MM.1S (cell line): ENCODE measurements at regions not wholly inside any gene's neighbourhood (a gene's known extent, or its start where the extent isn't known, plus 50 kb on each side); places are given as distances from the start of the nearest gene placed in this dataset.
"Not testable (repeated sequence)": the region's sequence is repeated elsewhere in the genome, so short reads cannot be mapped to it uniquely, and the experiment has no call there.

Experiments used
- DNase-seq: peaks from one replicate; pipeline ENCODE4 v3.0.0-alpha.2; 2015
- H2AFZ ChIP-seq: fragments of 300-600 bp; sonication (generic); 2 replicates; pipeline ENCODE4 v1.6.0; 2016; ENCODE audit warnings: antibody characterized with exemption, low read length
- H3F3A ChIP-seq: fragments of 300-600 bp; sonication (generic); 2 replicates; pipeline ENCODE4 v1.6.1; 2016; ENCODE audit warnings: mild to moderate bottlenecking, antibody characterized with exemption, low read length, moderate library complexity, mixed read lengths; ENCODE audit not compliant: insufficient read depth
- H3K27ac ChIP-seq: fragments of 300-600 bp; sonication (generic); 2 replicates; pipeline ENCODE4 v1.5.1; 2016; ENCODE audit warnings: mild to moderate bottlenecking, low read length
- H3K27me3 ChIP-seq: fragments of 300-600 bp; sonication (generic); replicated peaks from 2 replicates; pipeline ENCODE4 v1.6.0; 2016; ENCODE audit warnings: low read length; ENCODE audit not compliant: insufficient read depth
- H3K36me3 ChIP-seq: fragments of 300-600 bp; sonication (generic); replicated peaks from 2 replicates; pipeline ENCODE4 v1.6.1; 2016; ENCODE audit warnings: mild to moderate bottlenecking, low read length, mixed read lengths; ENCODE audit not compliant: insufficient read depth
- H3K4me1 ChIP-seq: fragments of 300-600 bp; sonication (generic); 2 replicates; pipeline ENCODE4 v1.6.1; 2016; ENCODE audit warnings: low read length, mixed read lengths
- H3K4me2 ChIP-seq: fragments of 300-600 bp; sonication (generic); 2 replicates; pipeline ENCODE4 v1.6.0; 2016; ENCODE audit warnings: low read depth, low read length
- H3K4me3 ChIP-seq: fragments of 300-600 bp; sonication (generic); 2 replicates; pipeline ENCODE4 v1.5.1; 2016; ENCODE audit warnings: low read length, mixed read lengths
- H3K79me2 ChIP-seq: fragments of 300-600 bp; sonication (generic); 2 replicates; pipeline ENCODE4 v1.6.1; 2016; ENCODE audit warnings: mixed run types, low read length, mixed read lengths
- H3K9ac ChIP-seq: fragments of 300-600 bp; sonication (generic); 2 replicates; pipeline ENCODE4 v1.6.1; 2016; ENCODE audit warnings: low read length, mixed read lengths
- H3K9me2 ChIP-seq: fragments of 300-600 bp; sonication (generic); replicated peaks from 2 replicates; pipeline ENCODE4 v1.6.1; 2016; ENCODE audit warnings: mild to moderate bottlenecking, low read length, mixed read lengths; ENCODE audit not compliant: insufficient read depth
- H3K9me3 ChIP-seq: fragments of 300-600 bp; sonication (generic); replicated peaks from 2 replicates; pipeline ENCODE4 v1.6.1; 2016; ENCODE audit warnings: mild to moderate bottlenecking, low read length, mixed read lengths; ENCODE audit not compliant: insufficient read depth
- H4K20me1 ChIP-seq: fragments of 300-600 bp; sonication (generic); 2 replicates; pipeline ENCODE4 v1.6.1; 2016; ENCODE audit warnings: mild to moderate bottlenecking, low read length, moderate library complexity, mixed read lengths; ENCODE audit not compliant: insufficient read depth
- CTCF ChIP-seq: fragments of 300-600 bp; sonication (generic); IDR thresholded peaks from 2 replicates; pipeline ENCODE4 v1.5.1; 2016; ENCODE audit warnings: antibody characterized with exemption, low read length, mixed read lengths
- EZH2 ChIP-seq: fragments of 300-600 bp; sonication (generic); optimal IDR thresholded peaks from 2 replicates; pipeline ENCODE3; 2017; ENCODE audit warnings: low read depth, mild to moderate bottlenecking, antibody characterized with exemption, low read length, mixed read lengths
- EZH2phosphoT487 ChIP-seq: fragments of 300-600 bp; sonication (generic); IDR thresholded peaks from 2 replicates; pipeline ENCODE4 v1.6.1; 2018; ENCODE audit warnings: antibody characterized with exemption, low read length

- no peaks in the 10 kb centered on the region for H3K9me2 ChIP-seq
- H3F3A ChIP-seq, result no peaks in the 10 kb centered on the region
- H2AFZ ChIP-seq, result no peak overlapping the region
- H3K36me3 ChIP-seq, result no peaks in the 10 kb centered on the region
- no peak overlapping the region for H3K4me3 ChIP-seq
- H3K79me2 ChIP-seq, result no peaks in the 10 kb centered on the region
- no peak overlapping the region for H3K4me2 ChIP-seq
- no peaks in the 10 kb centered on the region for H3K4me1 ChIP-seq
- no peaks in the 10 kb centered on the region for H3K27me3 ChIP-seq
- DNase-seq, result no peak
- no peak for TF ChIP-seq EZH2
- TF ChIP-seq EZH2phosphoT487, result no peak
- no peak for TF ChIP-seq CTCF
- H4K20me1 ChIP-seq, result no peaks in the 10 kb centered on the region
- no peak overlapping the region for H3K9ac ChIP-seq
- H3K9me3 ChIP-seq, result no peaks in the 10 kb centered on the region; the same call in 1 of the 2 replicates
- no peak overlapping the region for H3K27ac ChIP-seq
Measured at GRCh38 chr2:147141930-147142329, 702.9 kb upstream of the ACVR2A start.

GRCh38 chr2:147139732-147140131 lies 705.1 kb upstream of the ACVR2A start:
- H3K27ac ChIP-seq, result not testable (repeated sequence)

GRCh38 chr2:147137711-147138110 lies 707.1 kb upstream of the ACVR2A start:
- H3K4me2 ChIP-seq, result no peak overlapping the region

More at GRCh38 chr2:147139732-147140131, 705.1 kb upstream of the ACVR2A start:
- not testable (repeated sequence) for H3K27me3 ChIP-seq, DNase-seq, H3K4me2 ChIP-seq, H3K79me2 ChIP-seq, H3K4me3 ChIP-seq, H3K9ac ChIP-seq, H3K9me2 ChIP-seq, H2AFZ ChIP-seq, H3K9me3 ChIP-seq, H3F3A ChIP-seq, H4K20me1 ChIP-seq, H3K36me3 ChIP-seq, H3K4me1 ChIP-seq

More at GRCh38 chr2:147137711-147138110, 707.1 kb upstream of the ACVR2A start:
- DNase-seq, result no peak
- Histone ChIP-seq H3F3A (no peaks in the 10 kb centered on the region), H3K4me3 (no peak overlapping the region), H3K9me2 (no peaks in the 10 kb centered on the region), H4K20me1 (no peaks in the 10 kb centered on the region), H3K27ac (no peak overlapping the region), H3K4me1 (no peaks in the 10 kb centered on the region), H3K36me3 (no peaks in the 10 kb centered on the region), H3K9me3 (no peaks in the 10 kb centered on the region), H3K79me2 (no peaks in the 10 kb centered on the region), H3K27me3 (no peaks in the 10 kb centered on the region), H2AFZ (no peak overlapping the region), H3K9ac (no peak overlapping the region)
- no peak for TF ChIP-seq CTCF
- no peak for TF ChIP-seq EZH2
- no peak for TF ChIP-seq EZH2phosphoT487
